ENCODE measurements at regions not wholly inside any gene's neighbourhood (a gene's known extent, or its start where the extent isn't known, plus 50 kb on each side); places are given as distances from the start of the nearest gene placed in this dataset.

DNA sequence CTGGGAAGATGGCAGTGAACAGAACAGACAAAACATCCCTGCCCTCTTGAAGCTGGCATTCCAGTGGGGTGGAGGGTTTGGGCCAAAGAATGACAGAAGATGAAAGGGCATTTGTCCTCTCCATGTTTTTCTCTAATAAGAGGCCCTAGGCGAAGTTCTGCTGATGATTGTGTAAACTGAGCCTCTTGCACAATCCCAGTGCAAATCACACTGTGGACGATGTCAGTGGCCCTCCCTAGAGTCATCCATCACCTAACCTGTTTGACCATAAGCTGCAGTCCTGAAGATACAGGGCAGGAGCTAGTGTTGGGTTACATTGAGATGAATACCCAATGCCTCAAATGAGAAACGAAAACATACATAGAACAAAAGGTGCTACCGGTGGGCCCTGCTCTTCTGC, 622.4 kb upstream of the TBX3 start:
- Histone ChIP-seq H3K27me3 (ENCODE audit: insufficient read depth, low read length) (no peaks in the 10 kb centered on the region), H3K9me2 (ENCODE audit: insufficient read depth) (no peaks in the 10 kb centered on the region), H3K9me3 (ENCODE audit: control insufficient read depth in 1 of 2, insufficient read depth in 1 of 2, low read depth in 1 of 2, low read length in 2 of 2) (no peaks in the 10 kb centered on the region), H2AFZ (ENCODE audit: low read depth, low read length, poor library complexity, severe bottlenecking) (no peak overlapping the region), H3K4me2 (ENCODE audit: low read length) (no peak overlapping the region), H4K20me1 (ENCODE audit: insufficient read depth) (no peaks in the 10 kb centered on the region), H3K79me2 (ENCODE audit: insufficient read depth, low read length) (no peaks in the 10 kb centered on the region), H3K4me1 (ENCODE audit: control insufficient read depth in 1 of 2, insufficient read depth in 2 of 2, low read length in 2 of 2) (no peaks in the 10 kb centered on the region), H3K4me3 (replicated peaks in 1 of 2; ENCODE audit: low read depth in 1 of 2, low read length in 2 of 2) (no peak overlapping the region), H3K27ac (ENCODE audit: low read depth, low read length) (no peak overlapping the region), H3K36me3 (ENCODE audit: control insufficient read depth in 1 of 2, insufficient read depth in 2 of 2, low read length in 2 of 2) (no peaks in the 10 kb centered on the region), H3K9ac (ENCODE audit: low read length) (no peak overlapping the region)
- TF ChIP-seq YY1 (IDR thresholded peaks at IDR 0.05; ENCODE audit: extremely low read depth, insufficient replicate concordance, low read depth, low read length) (no peak), FOSL1 (IDR thresholded peaks at IDR 0.05; ENCODE audit: low read depth) (no peak), ZNF274 (IDR thresholded peaks at IDR 0.05; ENCODE audit: low read depth, low read length) (no peak), JUND (IDR thresholded peaks at IDR 0.05) (no peak), TCF7L2 (IDR thresholded peaks at IDR 0.05; ENCODE audit: borderline replicate concordance, extremely low read depth, insufficient read depth, insufficient read length) (no peak), ZFX (IDR thresholded peaks at IDR 0.05) (no peak), SRF (IDR thresholded peaks at IDR 0.05; ENCODE audit: low read depth) (no peak), SIN3A (IDR thresholded peaks at IDR 0.05; ENCODE audit: low read depth) (no peak), EZH2phosphoT487 (IDR thresholded peaks at IDR 0.05; ENCODE audit: borderline replicate concordance) (no peak), CEBPB (IDR thresholded peaks at IDR 0.05; ENCODE audit: low read depth) (no peak), EGR1 (IDR thresholded peaks at IDR 0.05; ENCODE audit: low read depth) (no peak), POLR2A (IDR thresholded peaks at IDR 0.05; ENCODE audit: borderline replicate concordance, extremely low read depth, insufficient read depth, insufficient read length) (no peak)
- TF ChIP-seq, protein P1, sequence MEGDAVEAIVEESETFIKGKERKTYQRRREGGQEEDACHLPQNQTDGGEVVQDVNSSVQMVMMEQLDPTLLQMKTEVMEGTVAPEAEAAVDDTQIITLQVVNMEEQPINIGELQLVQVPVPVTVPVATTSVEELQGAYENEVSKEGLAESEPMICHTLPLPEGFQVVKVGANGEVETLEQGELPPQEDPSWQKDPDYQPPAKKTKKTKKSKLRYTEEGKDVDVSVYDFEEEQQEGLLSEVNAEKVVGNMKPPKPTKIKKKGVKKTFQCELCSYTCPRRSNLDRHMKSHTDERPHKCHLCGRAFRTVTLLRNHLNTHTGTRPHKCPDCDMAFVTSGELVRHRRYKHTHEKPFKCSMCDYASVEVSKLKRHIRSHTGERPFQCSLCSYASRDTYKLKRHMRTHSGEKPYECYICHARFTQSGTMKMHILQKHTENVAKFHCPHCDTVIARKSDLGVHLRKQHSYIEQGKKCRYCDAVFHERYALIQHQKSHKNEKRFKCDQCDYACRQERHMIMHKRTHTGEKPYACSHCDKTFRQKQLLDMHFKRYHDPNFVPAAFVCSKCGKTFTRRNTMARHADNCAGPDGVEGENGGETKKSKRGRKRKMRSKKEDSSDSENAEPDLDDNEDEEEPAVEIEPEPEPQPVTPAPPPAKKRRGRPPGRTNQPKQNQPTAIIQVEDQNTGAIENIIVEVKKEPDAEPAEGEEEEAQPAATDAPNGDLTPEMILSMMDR (IDR thresholded peaks at IDR 0.05 in 2 of 3, conservative IDR thresholded peaks at IDR 0.05 in 1 of 3; ENCODE audit: borderline replicate concordance in 1 of 3, insufficient read depth in 1 of 3, low read depth in 2 of 3, low read length in 2 of 3): no peak
- CTCF ChIA-PET: no interaction called here
- RAD21 ChIA-PET (ENCODE audit: low non-redundant PET in 1 of 2, low total read pairs in 2 of 2, uncharacterized antibody in 2 of 2, unreplicated experiment in 2 of 2): no interaction called here
- DNase-seq (ENCODE audit: low read depth, low spot score) (no peak), ATAC-seq (no peak)
- intact Hi-C loops (cut with micrococcal nuclease): no loop called here
- no TSS peak for BruUV-seq (replicated peaks)
- POLR2A ChIA-PET: no interaction called here

All from HCT116 (cell line).